HepG2 (cell line): ENCODE measurements at regions not wholly inside any gene's neighbourhood (a gene's known extent, or its start where the extent isn't known, plus 50 kb on each side); places are given as distances from the start of the nearest gene placed in this dataset.

Source experiments
- ATAC-seq: fragments of 200-7000 bp; cut with Tn5 transposase; 3 replicates; pipeline ENCODE4 v1.9.1; 2020; ENCODE audit warnings: mild to moderate bottlenecking, moderate library complexity
- BruUV-seq: library from RNA; stranded (reverse); fragments of 400-500 nt; replicated peaks from 2 replicates; lab custom pipeline; 2021; lab: Mats Ljungman, UMichigan
- CTCF ChIA-PET: fragments of 300-600 bp; formaldehyde crosslinking; extraction: SDS; loops from one replicate; lab custom pipeline; 2021; ENCODE audit warnings: low total read pairs, inconsistent platforms, low intra/inter-chr PET ratio; lab: Yijun Ruan, JAX
- POLR2A ChIA-PET: fragments of 350-600 bp; sonication (Branson Sonifier 250); formaldehyde crosslinking; loops from one replicate; lab custom pipeline; 2020; ENCODE audit warnings: antibody characterized with exemption, inconsistent platforms; lab: Yijun Ruan, JAX
- DNase-seq: peaks from one replicate; pipeline ENCODE4 v3.0.0-alpha.2; 2015; ENCODE audit warnings: low spot score
- FAIRE-seq: peaks from 3 replicates; lab custom pipeline; 2011; peaks lifted over from hg19 to GRCh38; lab: Jason Lieb, UNC
- H2AFZ ChIP-seq: one replicate; pipeline ENCODE4 v1.6.1; 2011; ENCODE audit warnings: low read length, inconsistent platforms
- H3K27ac ChIP-seq: fragments of 300-600 bp; 3 replicates; pipeline ENCODE4 v1.8.0; 2011; ENCODE audit warnings: mixed run types, mild to moderate bottlenecking, mixed read lengths, low read length, inconsistent platforms; ENCODE audit not compliant: insufficient read depth; ENCODE audit errors: extremely low read length
- H3K27me3 ChIP-seq, 2 experiments: fragments of 200-600 bp in 1 of 2; 2 replicates in 1 of 2; 3 replicates in 1 of 2; pipeline versions ENCODE4 v1.6.0 to v1.8.0; 2011; ENCODE audit warnings: low read length in 2 of 2, mild to moderate bottlenecking in 2 of 2, moderate library complexity in 2 of 2, inconsistent platforms in 1 of 2; ENCODE audit not compliant: insufficient read depth in 2 of 2, control insufficient read depth in 1 of 2
- H3K36me3 ChIP-seq, 2 experiments: fragments of 200-600 bp in 1 of 2; replicated peaks in 1 of 2; 2 replicates in 1 of 2; 3 replicates in 1 of 2; pipeline versions ENCODE4 v1.5.1 to v1.8.0; 2011; ENCODE audit warnings: low read length in 2 of 2, inconsistent platforms in 1 of 2; ENCODE audit not compliant: insufficient read depth in 2 of 2, control insufficient read depth in 1 of 2
- H3K4me1 ChIP-seq: 2 replicates; pipeline ENCODE4 v1.5.1; 2012; ENCODE audit warnings: low read length, inconsistent platforms; ENCODE audit not compliant: insufficient read depth
- H3K4me2 ChIP-seq: 2 replicates; pipeline ENCODE4 v1.6.0; 2011; ENCODE audit warnings: low read depth, low read length, inconsistent platforms
- H3K4me3 ChIP-seq, 3 experiments: fragments of 200-600 bp in 1 of 3; sonication (generic), shearing (Covaris generic) in 1 of 3; replicated peaks in 1 of 3; 2 replicates each; pipeline ENCODE4 v1.5.1; 2011 to 2016; ENCODE audit warnings: low read length in 3 of 3, inconsistent platforms in 2 of 3, low read depth in 2 of 3, mild to moderate bottlenecking in 2 of 3, control low read depth in 1 of 3, mixed read lengths in 1 of 3; ENCODE audit not compliant: insufficient read depth in 1 of 3
- H3K79me2 ChIP-seq: one replicate; pipeline ENCODE4 v1.6.1; 2011; ENCODE audit warnings: low read length, inconsistent platforms; ENCODE audit not compliant: insufficient read depth
- H3K9ac ChIP-seq: 2 replicates; pipeline ENCODE4 v1.6.0; 2011; ENCODE audit warnings: mild to moderate bottlenecking, low read depth, low read length, inconsistent platforms; ENCODE audit not compliant: insufficient read depth
- H3K9me3 ChIP-seq: 2 replicates; pipeline ENCODE4 v1.5.1; 2012; ENCODE audit warnings: mild to moderate bottlenecking, low read length
- H4K20me1 ChIP-seq: 2 replicates; pipeline ENCODE4 v1.6.0; 2011; ENCODE audit warnings: inconsistent platforms, mild to moderate bottlenecking, low read length, moderate library complexity; ENCODE audit not compliant: insufficient read depth
- FOXO1 ChIP-seq: sonication (generic); formaldehyde crosslinking; IDR thresholded peaks from 2 replicates; pipeline ENCODE4 v1.4.0; 2020; ENCODE audit warnings: missing genetic modification reagents
- IRF2 ChIP-seq: IDR thresholded peaks from 2 replicates; pipeline ENCODE4 v1.6.1; 2018; ENCODE audit warnings: missing genetic modification reagents, missing compliant biosample characterization
- NFKB2 ChIP-seq: sonication (generic); formaldehyde crosslinking; IDR thresholded peaks from 2 replicates; pipeline ENCODE4 v1.4.0; 2020; ENCODE audit warnings: missing genetic modification reagents, borderline replicate concordance
- PRMT3 ChIP-seq: sonication (generic); formaldehyde crosslinking; IDR thresholded peaks from 2 replicates; pipeline ENCODE4 v1.8.1; 2022; ENCODE audit warnings: low read depth, mild to moderate bottlenecking, moderate library complexity, missing genetic modification reagents, borderline replicate concordance
- ZNF570 ChIP-seq: sonication (generic); formaldehyde crosslinking; IDR thresholded peaks from 2 replicates; pipeline ENCODE4 v1.4.0; 2020; ENCODE audit warnings: mild to moderate bottlenecking, missing genetic modification reagents, borderline replicate concordance
- ZNF709 ChIP-seq: sonication (generic); formaldehyde crosslinking; IDR thresholded peaks from 2 replicates; pipeline ENCODE4 v1.5.0; 2020; ENCODE audit warnings: mild to moderate bottlenecking, missing genetic modification reagents
- WGBS: methylation state at CpG from one replicate; pipeline ENCODE4 v1.1.6; 2017; ENCODE audit warnings: low lambda C conversion rate; 5-methylcytosine and 5-hydroxymethylcytosine counted together
- in situ Hi-C: cut with HindIII; loops from 2 replicates; pipeline ENCODE4 v1.10.0; 2017; ENCODE audit warnings: low pct_unique_long_range_greater_than_20kb; ENCODE audit not compliant: extremely low pct_ligation_motif_present
- intact Hi-C: fragments of 100-400 bp; cut with micrococcal nuclease; formaldehyde crosslinking; loops from one replicate; pipeline ENCODE4 v1.10.0; 2022; ENCODE audit not compliant: unreplicated experiment
- TF ChIP-seq, protein P1 (sequence below): sonication (generic); formaldehyde crosslinking; conservative IDR thresholded peaks from 2 replicates; pipeline ENCODE4 v1.4.0; 2020; ENCODE audit warnings: mild to moderate bottlenecking, missing genetic modification reagents, moderate library complexity
- TF ChIP-seq, protein P2 (sequence below): IDR thresholded peaks from 2 replicates; pipeline ENCODE4 v1.6.1; 2016; ENCODE audit warnings: mild to moderate bottlenecking, missing biosample characterization, missing genetic modification reagents
- TF ChIP-seq, protein P3 (sequence below): sonication (generic); formaldehyde crosslinking; IDR thresholded peaks from 2 replicates; pipeline ENCODE4 v1.8.1; 2023; ENCODE audit warnings: mild to moderate bottlenecking, inconsistent platforms, moderate library complexity, missing genetic modification reagents, borderline replicate concordance
- TF ChIP-seq, protein P4 (sequence below): sonication (generic); formaldehyde crosslinking; IDR thresholded peaks from 2 replicates; pipeline ENCODE4 v1.5.0; 2020; ENCODE audit warnings: mild to moderate bottlenecking, missing genetic modification reagents, moderate library complexity
- TF ChIP-seq, protein P5 (sequence below): sonication (generic); formaldehyde crosslinking; IDR thresholded peaks from 2 replicates; pipeline ENCODE4 v1.5.0; 2020; ENCODE audit warnings: mild to moderate bottlenecking, low read depth, missing genetic modification reagents, borderline replicate concordance

DNA sequence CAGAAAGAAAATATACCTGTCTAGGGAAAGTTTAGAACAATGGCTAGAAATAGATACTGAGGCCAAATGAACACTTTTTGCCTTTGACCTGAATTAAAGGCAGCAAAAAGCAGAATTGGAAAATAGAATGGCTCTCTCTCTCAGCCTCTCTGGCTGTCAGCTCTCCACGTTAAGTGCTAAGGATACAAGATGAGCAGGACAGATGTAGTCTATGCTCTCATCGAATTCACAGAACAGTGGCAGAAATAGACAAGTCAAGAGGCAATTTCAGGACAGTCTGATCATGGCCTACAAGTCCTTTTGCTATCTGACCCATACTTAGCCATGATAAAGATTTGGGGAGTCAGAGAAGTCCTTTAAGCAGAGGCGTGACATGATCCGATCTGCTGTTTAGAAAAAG lies 120.2 kb upstream of the CREB1 start:
- Histone ChIP-seq H3K4me1 (peaks cover 17% of the 10 kb centered on the region), H3K4me3 (no peak overlapping the region), H3K27me3 (no peaks in the 10 kb centered on the region; a peak in 1 of 5 replicates), H3K9me3 (no peaks in the 10 kb centered on the region), H3K36me3 (no peaks in the 10 kb centered on the region), H3K79me2 (no peaks in the 10 kb centered on the region), H3K27ac (no peak overlapping the region), H3K4me2 (no peak overlapping the region), H2AFZ (no peak overlapping the region), H3K9ac (no peak overlapping the region), H4K20me1 (no peaks in the 10 kb centered on the region)
- ChIA-PET CTCF (no interaction called here), POLR2A (no interaction called here)
- TF ChIP-seq NFKB2 (CRISPR knock-in tag), result no peak
- TF ChIP-seq, protein P1, sequence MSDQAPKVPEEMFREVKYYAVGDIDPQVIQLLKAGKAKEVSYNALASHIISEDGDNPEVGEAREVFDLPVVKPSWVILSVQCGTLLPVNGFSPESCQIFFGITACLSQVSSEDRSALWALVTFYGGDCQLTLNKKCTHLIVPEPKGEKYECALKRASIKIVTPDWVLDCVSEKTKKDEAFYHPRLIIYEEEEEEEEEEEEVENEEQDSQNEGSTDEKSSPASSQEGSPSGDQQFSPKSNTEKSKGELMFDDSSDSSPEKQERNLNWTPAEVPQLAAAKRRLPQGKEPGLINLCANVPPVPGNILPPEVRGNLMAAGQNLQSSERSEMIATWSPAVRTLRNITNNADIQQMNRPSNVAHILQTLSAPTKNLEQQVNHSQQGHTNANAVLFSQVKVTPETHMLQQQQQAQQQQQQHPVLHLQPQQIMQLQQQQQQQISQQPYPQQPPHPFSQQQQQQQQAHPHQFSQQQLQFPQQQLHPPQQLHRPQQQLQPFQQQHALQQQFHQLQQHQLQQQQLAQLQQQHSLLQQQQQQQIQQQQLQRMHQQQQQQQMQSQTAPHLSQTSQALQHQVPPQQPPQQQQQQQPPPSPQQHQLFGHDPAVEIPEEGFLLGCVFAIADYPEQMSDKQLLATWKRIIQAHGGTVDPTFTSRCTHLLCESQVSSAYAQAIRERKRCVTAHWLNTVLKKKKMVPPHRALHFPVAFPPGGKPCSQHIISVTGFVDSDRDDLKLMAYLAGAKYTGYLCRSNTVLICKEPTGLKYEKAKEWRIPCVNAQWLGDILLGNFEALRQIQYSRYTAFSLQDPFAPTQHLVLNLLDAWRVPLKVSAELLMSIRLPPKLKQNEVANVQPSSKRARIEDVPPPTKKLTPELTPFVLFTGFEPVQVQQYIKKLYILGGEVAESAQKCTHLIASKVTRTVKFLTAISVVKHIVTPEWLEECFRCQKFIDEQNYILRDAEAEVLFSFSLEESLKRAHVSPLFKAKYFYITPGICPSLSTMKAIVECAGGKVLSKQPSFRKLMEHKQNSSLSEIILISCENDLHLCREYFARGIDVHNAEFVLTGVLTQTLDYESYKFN (CRISPR knock-in tag), result no peak
- TF ChIP-seq, protein P2, sequence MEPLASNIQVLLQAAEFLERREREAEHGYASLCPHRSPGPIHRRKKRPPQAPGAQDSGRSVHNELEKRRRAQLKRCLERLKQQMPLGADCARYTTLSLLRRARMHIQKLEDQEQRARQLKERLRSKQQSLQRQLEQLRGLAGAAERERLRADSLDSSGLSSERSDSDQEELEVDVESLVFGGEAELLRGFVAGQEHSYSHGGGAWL (CRISPR knock-in tag), result no peak
- no peak for TF ChIP-seq PRMT3 (CRISPR knock-in tag)
- TF ChIP-seq FOXO1 (CRISPR knock-in tag), result no peak
- TF ChIP-seq ZNF709, result no peak
- TF ChIP-seq, protein P3, sequence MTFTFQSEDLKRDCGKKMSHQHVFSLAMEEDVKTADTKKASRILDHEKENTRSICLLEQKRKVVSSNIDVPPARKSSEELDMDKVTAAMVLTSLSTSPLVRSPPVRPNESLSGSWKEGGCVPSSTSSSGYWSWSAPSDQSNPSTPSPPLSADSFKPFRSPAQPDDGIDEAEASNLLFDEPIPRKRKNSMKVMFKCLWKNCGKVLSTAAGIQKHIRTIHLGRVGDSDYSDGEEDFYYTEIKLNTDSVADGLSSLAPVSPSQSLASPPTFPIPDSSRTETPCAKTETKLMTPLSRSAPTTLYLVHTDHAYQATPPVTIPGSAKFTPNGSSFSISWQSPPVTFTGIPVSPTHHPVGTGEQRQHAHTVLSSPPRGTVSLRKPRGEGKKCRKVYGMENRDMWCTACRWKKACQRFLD (CRISPR knock-in tag), result no peak
- TF ChIP-seq, protein P4, sequence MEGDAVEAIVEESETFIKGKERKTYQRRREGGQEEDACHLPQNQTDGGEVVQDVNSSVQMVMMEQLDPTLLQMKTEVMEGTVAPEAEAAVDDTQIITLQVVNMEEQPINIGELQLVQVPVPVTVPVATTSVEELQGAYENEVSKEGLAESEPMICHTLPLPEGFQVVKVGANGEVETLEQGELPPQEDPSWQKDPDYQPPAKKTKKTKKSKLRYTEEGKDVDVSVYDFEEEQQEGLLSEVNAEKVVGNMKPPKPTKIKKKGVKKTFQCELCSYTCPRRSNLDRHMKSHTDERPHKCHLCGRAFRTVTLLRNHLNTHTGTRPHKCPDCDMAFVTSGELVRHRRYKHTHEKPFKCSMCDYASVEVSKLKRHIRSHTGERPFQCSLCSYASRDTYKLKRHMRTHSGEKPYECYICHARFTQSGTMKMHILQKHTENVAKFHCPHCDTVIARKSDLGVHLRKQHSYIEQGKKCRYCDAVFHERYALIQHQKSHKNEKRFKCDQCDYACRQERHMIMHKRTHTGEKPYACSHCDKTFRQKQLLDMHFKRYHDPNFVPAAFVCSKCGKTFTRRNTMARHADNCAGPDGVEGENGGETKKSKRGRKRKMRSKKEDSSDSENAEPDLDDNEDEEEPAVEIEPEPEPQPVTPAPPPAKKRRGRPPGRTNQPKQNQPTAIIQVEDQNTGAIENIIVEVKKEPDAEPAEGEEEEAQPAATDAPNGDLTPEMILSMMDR (CRISPR knock-in tag), result no peak
- TF ChIP-seq IRF2, result no peak
- TF ChIP-seq, protein P5, sequence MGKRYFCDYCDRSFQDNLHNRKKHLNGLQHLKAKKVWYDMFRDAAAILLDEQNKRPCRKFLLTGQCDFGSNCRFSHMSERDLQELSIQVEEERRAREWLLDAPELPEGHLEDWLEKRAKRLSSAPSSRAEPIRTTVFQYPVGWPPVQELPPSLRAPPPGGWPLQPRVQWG (CRISPR knock-in tag), result no peak
- no peak for TF ChIP-seq ZNF570 (CRISPR knock-in tag)
- ATAC-seq, result no peak
- intact Hi-C loops, result no loop called here
- 43% methylated on average over 4 of the region's 4 CpGs for WGBS
- no TSS peak for BruUV-seq
- in situ Hi-C loops, result no loop called here
- DNase-seq, result no peak
- FAIRE-seq, result no peak
